Chondrocyte (in vitro differentiated cells): ENCODE measurements at regions not wholly inside any gene's neighbourhood (a gene's known extent, or its start where the extent isn't known, plus 50 kb on each side); places are given as distances from the start of the nearest gene placed in this dataset.

Experiments used
- DNase-seq: peaks from one replicate; pipeline ENCODE4 v3.0.0; 2021; ENCODE audit warnings: mixed read lengths, low spot score
- H3K27ac Mint-ChIP-seq: one replicate; pipeline ENCODE4 v1.8.0; 2021; ENCODE audit warnings: mild to moderate bottlenecking, moderate library complexity, mixed read lengths; ENCODE audit not compliant: unreplicated experiment
- H3K27me3 Mint-ChIP-seq: 2 replicates; pipeline ENCODE4 v1.8.0; 2021; ENCODE audit warnings: low read depth, mixed read lengths
- H3K36me3 Mint-ChIP-seq: 2 replicates; pipeline ENCODE4 v1.8.0; 2021; ENCODE audit warnings: low read depth, mixed read lengths
- H3K4me1 Mint-ChIP-seq: 2 replicates; pipeline ENCODE4 v1.8.0; 2021; ENCODE audit warnings: low read depth, mild to moderate bottlenecking, mixed read lengths
- H3K4me3 Mint-ChIP-seq: one replicate; pipeline ENCODE4 v1.8.0; 2021; ENCODE audit warnings: mild to moderate bottlenecking, moderate library complexity, mixed read lengths; ENCODE audit not compliant: unreplicated experiment
- H3K9me3 Mint-ChIP-seq: 2 replicates; pipeline ENCODE4 v1.8.0; 2021; ENCODE audit warnings: low read depth, mixed read lengths
- CTCF ChIP-seq: fragments of 200-600 bp; sonication (generic); IDR thresholded peaks from 2 replicates; pipeline ENCODE4 v1.5.0; 2021; ENCODE audit warnings: antibody characterized with exemption, mild to moderate bottlenecking, moderate library complexity

- no peaks in the 10 kb centered on the region for H3K4me1 Mint-ChIP-seq
- no peak overlapping the region for H3K27ac Mint-ChIP-seq
- no peak overlapping the region for H3K4me3 Mint-ChIP-seq
- no peaks in the 10 kb centered on the region for H3K27me3 Mint-ChIP-seq
- H3K9me3 Mint-ChIP-seq, result no peaks in the 10 kb centered on the region
- no peak for TF ChIP-seq CTCF
- no peak for DNase-seq
- no peaks in the 10 kb centered on the region for H3K36me3 Mint-ChIP-seq
Measured at GRCh38 chrX:42602136-42602535, 175.8 kb downstream of the PPP1R2C start.

- TF ChIP-seq CTCF, result no peak
- Mint-ChIP-seq H3K27ac (no peak overlapping the region), H3K36me3 (no peaks in the 10 kb centered on the region), H3K4me1 (no peaks in the 10 kb centered on the region), H3K27me3 (no peaks in the 10 kb centered on the region), H3K9me3 (peaks cover 2% of the 10 kb centered on the region), H3K4me3 (no peak overlapping the region)
- DNase-seq, result no peak
Measured at GRCh38 chrX:42597481-42597880, 180.5 kb downstream of the PPP1R2C start.

GRCh38 chrX:42585842-42586621 lies 191.9 kb downstream of the PPP1R2C start:
- no peak for TF ChIP-seq CTCF
- Mint-ChIP-seq H3K27ac (no peak overlapping the region), H3K9me3 (peaks cover 25% of the 10 kb centered on the region), H3K36me3 (no peaks in the 10 kb centered on the region), H3K4me1 (no peaks in the 10 kb centered on the region), H3K4me3 (no peak overlapping the region), H3K27me3 (no peaks in the 10 kb centered on the region)
- no peak for DNase-seq

GRCh38 chrX:42577936-42578470 lies 200.0 kb downstream of the PPP1R2C start:
- Mint-ChIP-seq H3K4me3 (no peak overlapping the region), H3K27ac (no peak overlapping the region), H3K4me1 (no peaks in the 10 kb centered on the region), H3K36me3 (no peaks in the 10 kb centered on the region), H3K9me3 (peaks cover 13% of the 10 kb centered on the region), H3K27me3 (no peaks in the 10 kb centered on the region)
- TF ChIP-seq CTCF, result no peak
- no peak for DNase-seq

- no peak for DNase-seq
- no peaks in the 10 kb centered on the region for H3K27me3 Mint-ChIP-seq
- no peak overlapping the region for H3K4me3 Mint-ChIP-seq
- H3K4me1 Mint-ChIP-seq, result peaks cover 4% of the 10 kb centered on the region
- H3K36me3 Mint-ChIP-seq, result no peaks in the 10 kb centered on the region
- peak overlapping the region; percentile 13 for H3K27ac Mint-ChIP-seq
- no peak for TF ChIP-seq CTCF
- H3K9me3 Mint-ChIP-seq, result peaks cover 13% of the 10 kb centered on the region
Measured at GRCh38 chrX:42567268-42567667, 210.7 kb downstream of the PPP1R2C start.
